Adrenal gland (tissue), 5 donors: ENCODE measurements at regions not wholly inside any gene's neighbourhood (a gene's known extent, or its start where the extent isn't known, plus 50 kb on each side); places are given as distances from the start of the nearest gene placed in this dataset.

Experiments used
- POLR2A ChIP-seq, 2 donors: fragments of 450-650 bp; IDR thresholded peaks; one replicate each; pipeline ENCODE4 v1.6.1; 2017; ENCODE audit warnings: antibody characterized with exemption in 2 of 2, mild to moderate bottlenecking in 2 of 2, moderate library complexity in 1 of 2
- TF ChIP-seq, protein P1 (sequence below), 6 experiments: fragments of 450-650 bp in 4 of 6; fragments of 200-600 bp in 2 of 6; sonication (generic) in 1 of 6; IDR thresholded peaks; 1 replicate in 5 of 6; 2 replicates in 1 of 6; pipeline versions ENCODE4 v1.5.1 to v1.8.0; 2016 to 2021; ENCODE audit warnings: antibody characterized with exemption in 6 of 6, mild to moderate bottlenecking in 2 of 6, moderate library complexity in 1 of 6
- donor health status: DM: no; HTN: no; CAD: no.

DNA sequence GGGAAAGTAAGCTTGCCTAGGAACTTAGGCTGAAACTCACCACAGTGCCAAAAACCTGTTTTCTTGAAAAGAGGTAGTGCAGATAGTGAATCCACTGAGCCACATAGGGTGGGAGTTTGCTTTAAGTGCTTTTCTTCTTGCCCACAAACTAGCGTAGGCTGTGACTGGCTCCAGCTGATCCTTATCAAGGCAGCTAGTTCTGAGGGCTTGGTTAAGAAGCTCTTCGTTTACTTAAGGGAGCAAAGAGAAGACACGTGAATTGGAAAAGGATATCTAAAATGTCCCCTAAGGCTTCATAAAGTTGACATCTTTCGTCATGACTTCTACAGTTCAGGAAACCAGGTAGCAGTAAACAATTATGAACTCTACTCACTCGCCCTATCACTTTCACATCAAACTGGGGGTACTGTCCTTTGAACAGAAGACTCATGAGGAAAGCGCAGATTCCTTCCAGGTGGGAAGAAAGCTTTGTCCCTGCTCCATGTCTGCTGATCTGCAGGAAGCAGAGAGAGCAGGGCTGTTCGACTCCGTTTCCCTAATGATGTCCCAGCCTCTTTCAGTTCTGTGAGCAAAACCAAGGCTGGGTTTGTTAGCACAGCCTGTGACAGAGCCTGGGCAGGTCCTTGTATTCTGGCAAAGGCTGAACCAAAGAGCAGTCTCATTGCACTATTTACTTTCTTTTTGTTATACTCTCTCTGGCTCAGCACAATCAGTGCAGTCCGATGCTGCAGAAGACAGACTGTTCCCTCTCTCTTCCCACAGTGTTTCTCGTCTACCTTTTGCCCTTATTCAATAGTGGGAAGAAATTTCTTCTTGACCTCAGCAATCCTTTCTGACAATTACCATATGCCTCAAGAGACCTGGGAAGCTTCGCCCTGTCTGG lies 93.5 kb upstream of the ETV6 start:
- no peak for TF ChIP-seq POLR2A (IDR thresholded peaks at IDR 0.05)
- TF ChIP-seq, protein P1, sequence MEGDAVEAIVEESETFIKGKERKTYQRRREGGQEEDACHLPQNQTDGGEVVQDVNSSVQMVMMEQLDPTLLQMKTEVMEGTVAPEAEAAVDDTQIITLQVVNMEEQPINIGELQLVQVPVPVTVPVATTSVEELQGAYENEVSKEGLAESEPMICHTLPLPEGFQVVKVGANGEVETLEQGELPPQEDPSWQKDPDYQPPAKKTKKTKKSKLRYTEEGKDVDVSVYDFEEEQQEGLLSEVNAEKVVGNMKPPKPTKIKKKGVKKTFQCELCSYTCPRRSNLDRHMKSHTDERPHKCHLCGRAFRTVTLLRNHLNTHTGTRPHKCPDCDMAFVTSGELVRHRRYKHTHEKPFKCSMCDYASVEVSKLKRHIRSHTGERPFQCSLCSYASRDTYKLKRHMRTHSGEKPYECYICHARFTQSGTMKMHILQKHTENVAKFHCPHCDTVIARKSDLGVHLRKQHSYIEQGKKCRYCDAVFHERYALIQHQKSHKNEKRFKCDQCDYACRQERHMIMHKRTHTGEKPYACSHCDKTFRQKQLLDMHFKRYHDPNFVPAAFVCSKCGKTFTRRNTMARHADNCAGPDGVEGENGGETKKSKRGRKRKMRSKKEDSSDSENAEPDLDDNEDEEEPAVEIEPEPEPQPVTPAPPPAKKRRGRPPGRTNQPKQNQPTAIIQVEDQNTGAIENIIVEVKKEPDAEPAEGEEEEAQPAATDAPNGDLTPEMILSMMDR (IDR thresholded peaks at IDR 0.05) = no peak
